Tibial nerve (tissue), 3 donors: ENCODE measurements at regions not wholly inside any gene's neighbourhood (a gene's known extent, or its start where the extent isn't known, plus 50 kb on each side); places are given as distances from the start of the nearest gene placed in this dataset.

Source experiments
- CTCF ChIP-seq, 5 experiments: fragments of 200-600 bp in 3 of 5; fragments of 450-650 bp in 2 of 5; sonication (generic) in 3 of 5; IDR thresholded peaks; one replicate each; pipeline ENCODE4 v1.5.1; 2016 to 2019; ENCODE audit warnings: antibody characterized with exemption in 5 of 5, mild to moderate bottlenecking in 3 of 5, moderate library complexity in 2 of 5
- POLR2A ChIP-seq, 2 donors: fragments of 450-650 bp; IDR thresholded peaks; one replicate each; pipeline ENCODE4 v1.6.1; 2017; ENCODE audit warnings: antibody characterized with exemption in 2 of 2, mild to moderate bottlenecking in 2 of 2, moderate library complexity in 2 of 2

- TF ChIP-seq POLR2A (IDR thresholded peaks at IDR 0.05) (no peak), CTCF (IDR thresholded peaks at IDR 0.05) (no peak)
Measured at GRCh38 chr7:36038063-36038721, 114.9 kb upstream of the EEPD1 start.
